H1 (cell line): ENCODE measurements at regions not wholly inside any gene's neighbourhood (a gene's known extent, or its start where the extent isn't known, plus 50 kb on each side); places are given as distances from the start of the nearest gene placed in this dataset.

Experiments
- CBX5 ChIP-seq: fragments of 300-800, 300-1000 bp; sonication (generic); IDR thresholded peaks from 2 replicates; pipeline ENCODE4 v1.7.1; 2016; ENCODE audit warnings: antibody characterized with exemption, low read length, low read depth
- CTCF ChIP-seq, 3 experiments: IDR thresholded peaks; 1 replicate in 2 of 3; 2 replicates in 1 of 3; pipeline versions ENCODE4 v1.5.1 to v1.6.1; 2011; ENCODE audit warnings: low read length in 3 of 3, mild to moderate bottlenecking in 3 of 3, inconsistent platforms in 2 of 3, low read depth in 1 of 3, moderate library complexity in 1 of 3; ENCODE audit not compliant: insufficient read depth in 1 of 3; ENCODE audit errors: control extremely low read depth in 1 of 3
- TAF1 ChIP-seq: IDR thresholded peaks from 2 replicates; pipeline ENCODE4 v1.6.1; 2011; ENCODE audit warnings: mild to moderate bottlenecking, low read depth, low read length

- TF ChIP-seq CBX5 = no peak
- TF ChIP-seq CTCF (IDR thresholded peaks at IDR 0.05; ENCODE audit: control extremely low read depth in 1 of 3, insufficient read depth in 1 of 3, low read depth in 1 of 3, low read length in 3 of 3) = no peak
- no peak for TF ChIP-seq TAF1
Observed at GRCh38 chr16:86642087-86642486, 63.7 kb downstream of the FOXL1 start.
